KMS-11 (cell line): ENCODE measurements at regions not wholly inside any gene's neighbourhood (a gene's known extent, or its start where the extent isn't known, plus 50 kb on each side); places are given as distances from the start of the nearest gene placed in this dataset.
"Not testable (repeated sequence)": the region's sequence is repeated elsewhere in the genome, so short reads cannot be mapped to it uniquely, and the experiment has no call there.

Source experiments
- H2AFZ ChIP-seq: fragments of 200-600 bp; sonication (generic); 2 replicates; pipeline ENCODE4 v1.6.1; 2016; ENCODE audit warnings: antibody characterized with exemption, mixed run types, low read depth
- H3K27ac ChIP-seq: fragments of 200-600 bp; sonication (generic); 2 replicates; pipeline ENCODE4 v1.6.1; 2016; ENCODE audit warnings: mild to moderate bottlenecking, mixed run types
- H3K27me3 ChIP-seq: fragments of 200-600 bp; sonication (generic); 2 replicates; pipeline ENCODE4 v1.6.1; 2017; ENCODE audit warnings: mild to moderate bottlenecking, low read depth, mixed run types, moderate library complexity; ENCODE audit not compliant: insufficient read depth
- H3K36me3 ChIP-seq: fragments of 200-600 bp; sonication (generic); 2 replicates; pipeline ENCODE4 v1.6.1; 2017; ENCODE audit warnings: mild to moderate bottlenecking, mixed run types; ENCODE audit not compliant: insufficient read depth
- H3K4me1 ChIP-seq: fragments of 200-600 bp; sonication (generic); 2 replicates; pipeline ENCODE4 v1.6.1; 2016; ENCODE audit warnings: mild to moderate bottlenecking, low read depth, mixed run types; ENCODE audit not compliant: poor library complexity, severe bottlenecking
- H3K4me2 ChIP-seq: fragments of 200-600 bp; sonication (generic); 2 replicates; pipeline ENCODE4 v1.7.0; 2016; ENCODE audit warnings: mild to moderate bottlenecking, mixed run types
- H3K4me3 ChIP-seq: fragments of 200-600 bp; sonication (generic); IDR thresholded peaks from 2 replicates; pipeline ENCODE4 v1.6.1; 2017; ENCODE audit warnings: low read depth, low read length, mixed read lengths; ENCODE audit not compliant: insufficient read depth
- H3K79me2 ChIP-seq: fragments of 200-600 bp; sonication (generic); 2 replicates; pipeline ENCODE4 v1.6.1; 2016; ENCODE audit warnings: low read depth, mixed run types; ENCODE audit not compliant: insufficient read depth
- H3K9ac ChIP-seq: fragments of 200-600 bp; sonication (generic); 2 replicates; pipeline ENCODE4 v1.6.1; 2016; ENCODE audit warnings: mild to moderate bottlenecking, mixed run types
- H4K20me1 ChIP-seq: fragments of 200-600 bp; sonication (generic); 2 replicates; pipeline ENCODE4 v1.6.1; 2016; ENCODE audit warnings: mild to moderate bottlenecking, mixed run types; ENCODE audit not compliant: insufficient read depth
- CTCF ChIP-seq: fragments of 200-600 bp; sonication (generic); conservative IDR thresholded peaks from 2 replicates; pipeline ENCODE4 v1.6.1; 2017; ENCODE audit warnings: low read depth, mild to moderate bottlenecking, antibody characterized with exemption, low read length, moderate library complexity, mixed read lengths

DNA sequence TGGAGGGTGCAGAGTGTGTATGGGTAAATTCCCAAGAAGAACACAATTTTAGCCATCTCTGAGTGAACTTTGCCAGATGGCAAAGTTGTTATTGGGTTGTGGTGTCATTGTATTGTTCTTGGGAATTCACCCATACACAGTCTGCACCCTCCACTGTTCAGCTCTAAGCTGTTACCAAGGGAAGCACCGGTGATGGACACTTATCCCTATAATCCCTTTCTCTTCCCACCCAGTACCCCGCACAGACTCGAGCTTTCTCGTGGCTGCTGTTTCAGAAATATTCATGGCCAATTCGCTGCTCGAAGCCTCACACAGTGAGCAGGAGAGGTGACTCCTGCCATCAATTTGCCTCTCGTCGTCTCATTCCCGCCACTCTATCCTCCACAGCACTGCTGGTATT, 95.7 kb upstream of the PALMD start:
- Histone ChIP-seq H4K20me1 (no peaks in the 10 kb centered on the region), H3K27ac (no peak overlapping the region), H3K4me1 (peaks cover 16% of the 10 kb centered on the region), H3K9ac (no peak overlapping the region), H3K4me3 (no peak overlapping the region), H2AFZ (no peak overlapping the region), H3K36me3 (no peaks in the 10 kb centered on the region), H3K79me2 (no peaks in the 10 kb centered on the region), H3K4me2 (no peak overlapping the region), H3K27me3 (no peaks in the 10 kb centered on the region)
- no peak for TF ChIP-seq CTCF

DNA sequence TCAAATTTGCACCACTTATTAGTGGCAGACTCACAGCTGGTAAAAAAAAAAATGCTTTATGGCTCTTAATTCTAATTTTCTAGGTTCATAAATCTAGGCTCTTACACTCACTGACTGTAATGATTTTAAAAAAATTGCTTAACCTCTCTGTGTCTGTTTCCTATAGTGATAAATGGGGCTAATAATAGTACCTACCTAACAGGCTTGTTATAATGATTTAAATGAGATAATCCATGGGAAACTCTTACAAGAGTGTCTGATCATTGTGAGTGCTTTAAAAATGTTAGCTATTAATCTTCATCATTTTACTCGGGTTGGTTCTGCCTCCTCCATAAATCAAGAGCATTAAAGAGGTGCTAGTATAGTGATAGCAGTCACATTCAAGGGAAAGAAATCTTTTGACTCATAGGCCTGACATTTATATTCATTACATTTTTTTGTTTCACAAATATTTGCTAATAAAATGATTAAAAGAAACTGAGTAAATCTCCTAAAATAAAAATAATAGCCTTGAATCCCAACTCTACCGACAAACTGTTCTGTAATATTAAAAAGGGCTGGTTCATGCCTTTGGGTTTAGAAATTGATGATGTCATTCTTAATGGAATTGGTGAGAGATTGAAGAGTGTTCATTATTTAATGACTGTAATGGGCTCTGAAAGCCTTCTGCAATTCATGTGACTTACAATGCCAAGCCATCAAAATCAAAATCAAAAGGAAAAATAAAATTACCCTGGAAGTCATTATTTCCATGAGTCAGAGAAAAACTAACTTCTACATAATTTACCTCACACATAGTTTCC, 93.9 kb upstream of the PALMD start:
- Histone ChIP-seq H3K4me1 (peaks cover 16% of the 10 kb centered on the region), H4K20me1 (no peaks in the 10 kb centered on the region), H3K27ac (no peak overlapping the region), H3K79me2 (no peaks in the 10 kb centered on the region), H3K9ac (no peak overlapping the region), H2AFZ (no peak overlapping the region), H3K36me3 (no peaks in the 10 kb centered on the region), H3K27me3 (no peaks in the 10 kb centered on the region), H3K4me3 (no peak overlapping the region), H3K4me2 (no peak overlapping the region)
- TF ChIP-seq CTCF, result no peak

- H3K4me1 ChIP-seq, result peaks cover 16% of the 10 kb centered on the region
- H3K79me2 ChIP-seq, result no peaks in the 10 kb centered on the region
- H3K9ac ChIP-seq, result no peak overlapping the region
- no peaks in the 10 kb centered on the region for H4K20me1 ChIP-seq
- H3K36me3 ChIP-seq, result no peaks in the 10 kb centered on the region
- no peaks in the 10 kb centered on the region for H3K27me3 ChIP-seq
- H3K27ac ChIP-seq, result no peak overlapping the region
- H2AFZ ChIP-seq, result no peak overlapping the region
- no peak overlapping the region for H3K4me3 ChIP-seq
- TF ChIP-seq CTCF, result no peak
- H3K4me2 ChIP-seq, result no peak overlapping the region
Observed at GRCh38 chr1:99553301-99553700, 92.6 kb upstream of the PALMD start.

- not testable (repeated sequence) for H3K79me2 ChIP-seq
Observed at GRCh38 chr1:99553819-99554218, 92.1 kb upstream of the PALMD start.

GRCh38 chr1:99554727-99555126, 91.2 kb upstream of the PALMD start:
- Histone ChIP-seq H3K79me2 (no peaks in the 10 kb centered on the region), H4K20me1 (no peaks in the 10 kb centered on the region), H3K4me3 (no peak overlapping the region), H3K36me3 (no peaks in the 10 kb centered on the region), H3K27me3 (no peaks in the 10 kb centered on the region), H3K4me2 (no peak overlapping the region), H3K4me1 (peaks cover 4% of the 10 kb centered on the region), H3K9ac (no peak overlapping the region), H2AFZ (no peak overlapping the region), H3K27ac (no peak overlapping the region)
- no peak for TF ChIP-seq CTCF

More at GRCh38 chr1:99553819-99554218, 92.1 kb upstream of the PALMD start:
- H3K4me2 ChIP-seq, H3K27ac ChIP-seq, H4K20me1 ChIP-seq, H2AFZ ChIP-seq, H3K27me3 ChIP-seq, H3K9ac ChIP-seq, H3K36me3 ChIP-seq, H3K4me3 ChIP-seq: not testable (repeated sequence)
- H3K4me1 ChIP-seq, result peaks cover 11% of the 10 kb centered on the region
